ENCODE measurements at regions not wholly inside any gene's neighbourhood (a gene's known extent, or its start where the extent isn't known, plus 50 kb on each side); places are given as distances from the start of the nearest gene placed in this dataset.

- no peak for TF ChIP-seq CTCF (IDR thresholded peaks at IDR 0.05)
- intact Hi-C loops (cut with DNase I): no loop called here
- Histone ChIP-seq H3K9me3 (no peaks in the 10 kb centered on the region), H3K4me3 (no peak overlapping the region), H3K27ac (no peak overlapping the region), H3K27me3 (no peaks in the 10 kb centered on the region), H3K4me1 (no peaks in the 10 kb centered on the region), H3K36me3 (no peaks in the 10 kb centered on the region)
- no peak for DNase-seq (ENCODE audit: low spot score in 2 of 2)
These were observed 394.6 kb upstream of the JARID2 start for GRCh38 chr6:14851281-14851680.

DNA sequence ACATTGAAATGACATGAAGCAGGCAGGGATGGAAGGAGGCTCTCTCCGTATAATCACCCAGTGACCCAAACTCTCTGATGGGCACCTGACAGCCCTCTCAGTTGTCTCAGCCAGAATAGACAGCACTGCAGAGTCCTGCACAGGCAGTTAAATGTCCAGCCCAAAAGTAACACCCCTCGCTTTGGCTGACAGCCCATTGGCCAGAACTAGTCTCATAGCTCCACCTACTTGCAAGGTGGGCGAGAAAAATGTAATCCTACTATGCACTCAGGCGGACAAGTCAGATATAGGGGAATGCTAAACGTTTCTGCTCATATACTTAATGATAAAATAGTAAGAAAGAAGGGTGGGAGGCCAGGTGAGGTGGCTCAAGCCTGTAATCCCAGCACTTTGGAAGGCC is 393.5 kb upstream of the JARID2 start:
- TF ChIP-seq CTCF (IDR thresholded peaks at IDR 0.05): no peak
- Histone ChIP-seq H3K27me3 (no peaks in the 10 kb centered on the region), H3K9me3 (no peaks in the 10 kb centered on the region), H3K4me1 (no peaks in the 10 kb centered on the region), H3K4me3 (no peak overlapping the region), H3K27ac (no peak overlapping the region), H3K36me3 (no peaks in the 10 kb centered on the region)
- intact Hi-C loops (cut with DNase I): no loop called here
- DNase-seq (ENCODE audit: low spot score in 2 of 2): no peak

DNA sequence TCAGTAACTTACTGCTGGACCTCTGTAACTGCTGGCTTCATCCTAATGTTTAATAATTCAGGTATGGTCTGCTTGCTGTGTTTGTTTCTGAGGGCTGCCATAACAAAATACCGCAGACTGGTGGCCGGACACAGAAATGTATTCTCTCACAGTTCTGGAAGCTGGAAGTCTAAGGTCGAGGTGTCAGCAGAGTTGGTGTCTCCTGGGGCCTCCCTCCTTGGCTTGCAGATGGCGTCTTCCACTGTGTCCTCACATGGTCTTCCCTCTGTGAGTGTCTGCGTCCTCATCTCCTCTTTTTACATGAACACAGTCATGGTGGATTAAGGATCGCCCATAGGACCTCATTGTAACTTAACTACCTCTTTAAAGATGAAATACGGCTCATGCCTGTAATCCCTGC is 389.7 kb upstream of the JARID2 start:
- TF ChIP-seq CTCF (IDR thresholded peaks at IDR 0.05): no peak
- Histone ChIP-seq H3K4me1 (no peaks in the 10 kb centered on the region), H3K27ac (no peak overlapping the region), H3K36me3 (no peaks in the 10 kb centered on the region), H3K27me3 (no peaks in the 10 kb centered on the region), H3K9me3 (no peaks in the 10 kb centered on the region), H3K4me3 (no peak overlapping the region)
- DNase-seq (ENCODE audit: low spot score in 2 of 2): no peak
- intact Hi-C loops (cut with DNase I): no loop called here

- Histone ChIP-seq H3K9me3 (no peaks in the 10 kb centered on the region), H3K27ac (no peak overlapping the region), H3K36me3 (no peaks in the 10 kb centered on the region), H3K4me1 (no peaks in the 10 kb centered on the region), H3K4me3 (no peak overlapping the region), H3K27me3 (no peaks in the 10 kb centered on the region)
- no peak for TF ChIP-seq CTCF (IDR thresholded peaks at IDR 0.05)
- DNase-seq (ENCODE audit: low spot score in 2 of 2): no peak
- intact Hi-C loops (cut with DNase I): no loop called here
These were observed 388.9 kb upstream of the JARID2 start for GRCh38 chr6:14857001-14857400.

GRCh38 chr6:14857501-14857900 is 388.4 kb upstream of the JARID2 start:
- Histone ChIP-seq H3K9me3 (no peaks in the 10 kb centered on the region), H3K27me3 (no peaks in the 10 kb centered on the region), H3K36me3 (no peaks in the 10 kb centered on the region), H3K27ac (no peak overlapping the region), H3K4me3 (no peak overlapping the region), H3K4me1 (no peaks in the 10 kb centered on the region)
- intact Hi-C loops (cut with DNase I): no loop called here
- DNase-seq (ENCODE audit: low spot score in 2 of 2): peak; percentile 36 to 68
- no peak for TF ChIP-seq CTCF (IDR thresholded peaks at IDR 0.05)

GRCh38 chr6:14858808-14859207 is 387.1 kb upstream of the JARID2 start:
- TF ChIP-seq CTCF (IDR thresholded peaks at IDR 0.05): no peak
- no peaks in the 10 kb centered on the region for H3K36me3 ChIP-seq
- H3K4me3 ChIP-seq: no peak overlapping the region
- no peaks in the 10 kb centered on the region for H3K9me3 ChIP-seq
- intact Hi-C loops (cut with DNase I): no loop called here
- no peaks in the 10 kb centered on the region for H3K4me1 ChIP-seq
- H3K27ac ChIP-seq: no peak overlapping the region
- no peak for DNase-seq (ENCODE audit: low spot score in 2 of 2)
- H3K27me3 ChIP-seq: no peaks in the 10 kb centered on the region
